CD4-positive, alpha-beta T cell treated with Interleukin-4 for 1 hour (primary cell): ENCODE measurements at regions not wholly inside any gene's neighbourhood (a gene's known extent, or its start where the extent isn't known, plus 50 kb on each side); places are given as distances from the start of the nearest gene placed in this dataset.

ENCODE experiments used
- DNase-seq, 2 donors: peaks; one replicate each; pipeline ENCODE4 v3.0.0-alpha.2; 2020 to 2022

DNA sequence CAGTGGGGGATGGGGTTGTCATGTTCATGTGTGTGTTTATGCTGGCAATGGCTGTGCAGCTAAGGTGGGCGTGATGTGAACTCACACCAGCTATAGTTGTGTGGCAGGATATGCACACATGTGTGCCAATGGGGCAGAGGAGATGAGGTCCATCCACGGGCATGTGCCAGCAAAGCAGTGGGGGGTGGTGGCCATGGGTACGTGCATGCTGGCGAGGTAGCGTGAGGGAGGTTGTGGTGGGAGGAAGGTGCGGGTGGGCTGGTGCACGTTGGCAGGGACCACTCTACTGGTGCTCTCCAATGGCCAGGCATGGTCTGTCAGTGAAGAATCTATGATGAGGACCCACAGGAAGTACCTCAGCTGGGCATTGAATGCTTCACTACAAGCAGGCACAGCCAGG, 567.5 kb upstream of the SORCS1 start:
- no peak for DNase-seq

DNA sequence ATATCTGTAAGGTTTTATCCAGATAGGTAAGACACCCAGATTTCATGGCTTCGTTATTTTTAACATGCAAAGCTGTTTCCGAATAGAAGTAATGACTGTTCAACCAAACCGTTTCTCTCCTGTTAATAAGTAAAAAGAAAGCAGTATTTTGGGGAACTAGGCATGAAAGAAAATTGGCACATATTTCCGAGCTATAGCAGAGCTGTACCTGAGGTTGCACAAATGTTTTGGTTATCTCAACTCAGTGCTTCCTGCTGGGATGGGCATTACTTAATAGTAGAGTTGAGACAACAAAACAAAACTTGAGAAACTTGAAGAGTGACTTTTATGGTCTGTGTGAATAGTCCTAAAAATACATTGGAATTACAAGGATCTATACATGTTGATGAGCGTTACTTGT, 564.3 kb upstream of the SORCS1 start:
- DNase-seq: no peak

GRCh38 chr10:107727767-107728317, 563.3 kb upstream of the SORCS1 start:
- DNase-seq: no peak

- no peak for DNase-seq
Observed at GRCh38 chr10:107718864-107719263, 554.4 kb upstream of the SORCS1 start.

DNA sequence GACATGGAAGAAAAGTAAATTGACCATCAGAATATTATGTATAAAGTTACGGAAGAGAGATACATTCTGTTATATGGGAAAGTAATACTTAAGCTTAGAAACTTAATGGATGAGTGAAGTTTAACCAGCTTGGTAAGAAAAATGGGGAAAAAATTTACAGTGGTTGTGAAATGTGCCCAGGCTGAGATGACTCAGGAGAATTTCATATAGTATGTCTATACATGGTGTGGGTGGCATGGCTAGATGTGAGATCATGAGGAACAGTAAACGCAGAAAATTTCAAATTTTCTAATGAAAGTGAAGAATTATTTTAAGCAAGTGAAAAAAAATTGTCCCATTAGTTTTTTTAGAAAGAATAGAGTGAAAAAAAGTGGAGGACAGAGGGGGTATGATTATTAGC, 552.5 kb upstream of the SORCS1 start:
- no peak for DNase-seq

DNA sequence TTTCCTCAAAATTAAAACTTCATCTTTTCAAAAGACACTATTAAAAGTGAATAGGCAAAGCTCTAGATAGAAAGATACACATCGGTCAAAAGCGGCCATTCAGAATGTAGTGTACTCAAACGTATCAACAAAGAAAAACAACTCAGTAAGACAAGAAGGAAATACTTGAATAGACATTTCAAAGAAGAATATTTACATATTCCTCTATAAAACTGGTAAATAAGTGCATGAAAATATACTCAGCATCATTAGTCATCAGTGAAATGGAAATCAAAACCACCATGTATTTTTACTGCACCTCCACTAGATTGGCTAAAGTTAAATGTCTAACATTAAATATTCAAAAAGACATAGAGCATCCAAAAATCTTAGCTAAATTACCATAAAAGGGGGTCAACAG, 551.1 kb upstream of the SORCS1 start:
- no peak for DNase-seq

DNA sequence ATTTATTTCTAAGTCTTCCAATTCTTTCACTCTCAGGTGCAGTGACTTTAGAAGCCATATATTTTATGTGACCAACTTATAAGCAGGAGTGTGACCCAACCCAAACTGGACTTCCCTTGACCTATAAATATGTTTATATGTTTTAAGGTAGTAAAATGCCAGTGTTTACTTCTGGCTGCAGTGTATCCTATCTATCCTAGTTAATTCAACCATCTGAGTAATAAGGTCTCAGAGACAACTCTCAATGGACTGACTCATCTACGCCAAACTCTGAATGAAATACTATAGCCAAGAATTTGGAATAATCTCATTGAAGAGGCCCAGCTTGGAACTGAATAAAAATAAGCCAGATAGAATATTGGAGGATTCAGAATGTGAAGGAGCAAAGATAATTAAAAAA, 544.5 kb upstream of the SORCS1 start:
- DNase-seq: no peak

- no peak for DNase-seq
Observed at GRCh38 chr10:107706096-107706725, 541.7 kb upstream of the SORCS1 start.

GRCh38 chr10:107701943-107702342, 537.4 kb upstream of the SORCS1 start:
- DNase-seq: no peak

- DNase-seq: no peak
Observed at GRCh38 chr10:107692072-107692471, 527.6 kb upstream of the SORCS1 start.

GRCh38 chr10:107689323-107689722, 524.8 kb upstream of the SORCS1 start:
- no peak for DNase-seq

GRCh38 chr10:107687701-107688100, 523.2 kb upstream of the SORCS1 start:
- no peak for DNase-seq

- DNase-seq: peak in 1 of 2 donors; percentile 45
Observed at GRCh38 chr10:107686095-107686494, 521.6 kb upstream of the SORCS1 start.

GRCh38 chr10:107671960-107672359, 507.5 kb upstream of the SORCS1 start:
- no peak for DNase-seq

GRCh38 chr10:107666214-107666613, 501.7 kb upstream of the SORCS1 start:
- DNase-seq: no peak

- DNase-seq: no peak
Observed at GRCh38 chr10:107665459-107665858, 501.0 kb upstream of the SORCS1 start.

GRCh38 chr10:107657851-107658250, 493.3 kb upstream of the SORCS1 start:
- no peak for DNase-seq

DNA sequence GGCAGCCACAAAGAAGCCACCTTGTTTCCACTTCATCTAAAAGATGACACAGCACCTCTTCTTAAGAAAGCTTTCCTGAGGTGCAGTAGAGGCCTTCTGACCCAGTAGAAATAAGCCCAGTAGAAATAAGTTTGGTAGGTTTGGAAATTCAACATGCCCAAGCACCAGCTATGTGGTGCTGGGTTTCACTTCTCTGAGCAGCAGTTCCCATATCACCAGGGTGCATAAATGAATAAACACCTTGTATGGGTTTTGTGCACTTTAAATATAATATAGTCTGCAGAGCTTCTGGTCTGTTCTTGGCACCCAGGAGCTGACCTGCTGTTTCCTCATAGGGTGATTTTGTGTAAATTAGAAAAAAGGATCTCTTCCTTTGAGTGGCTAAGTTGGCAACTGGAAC, 492.4 kb upstream of the SORCS1 start:
- DNase-seq: no peak

GRCh38 chr10:107653832-107654287, 489.4 kb upstream of the SORCS1 start:
- no peak for DNase-seq

- no peak for DNase-seq
Observed at GRCh38 chr10:107650939-107651338, 486.4 kb upstream of the SORCS1 start.

GRCh38 chr10:107649249-107649648, 484.7 kb upstream of the SORCS1 start:
- DNase-seq: no peak

DNA sequence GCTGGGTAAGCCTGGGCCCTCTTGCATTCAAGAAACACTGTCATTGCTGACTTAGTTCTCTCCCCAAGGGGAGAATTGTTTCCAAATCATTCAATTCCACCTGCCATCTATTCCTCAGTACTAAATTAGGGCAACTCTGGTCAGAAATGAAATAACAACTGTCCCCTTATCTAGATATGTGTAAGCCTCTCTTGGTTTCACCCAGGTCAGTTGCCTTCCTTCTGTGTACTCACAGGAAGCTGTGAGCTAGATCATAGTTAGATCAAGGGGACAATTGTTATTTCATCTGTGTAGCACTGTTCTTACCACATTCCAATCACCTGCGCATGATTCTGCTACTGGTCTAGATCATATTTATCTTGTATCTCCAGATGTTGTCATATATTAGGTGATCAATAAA, 483.0 kb upstream of the SORCS1 start:
- no peak for DNase-seq

DNA sequence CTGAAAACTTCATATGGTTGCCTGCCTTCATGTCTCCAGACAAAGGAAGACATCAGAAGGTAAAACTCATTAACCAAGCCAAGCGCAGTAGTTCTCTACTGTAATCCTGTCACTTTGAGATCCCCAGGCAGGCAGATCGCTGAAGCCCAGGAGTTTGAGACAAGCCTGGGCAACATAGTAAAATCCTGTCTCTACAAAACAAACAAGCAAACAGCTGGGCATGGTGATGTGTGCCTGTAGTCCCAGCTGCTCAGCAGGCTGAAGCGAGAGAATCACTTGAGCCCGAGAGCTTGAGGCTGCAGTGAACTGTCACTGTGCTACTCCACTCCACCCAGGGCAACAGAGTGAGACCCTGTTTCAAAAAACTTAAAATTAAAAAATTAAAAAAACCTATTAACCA, 467.4 kb upstream of the SORCS1 start:
- no peak for DNase-seq

DNA sequence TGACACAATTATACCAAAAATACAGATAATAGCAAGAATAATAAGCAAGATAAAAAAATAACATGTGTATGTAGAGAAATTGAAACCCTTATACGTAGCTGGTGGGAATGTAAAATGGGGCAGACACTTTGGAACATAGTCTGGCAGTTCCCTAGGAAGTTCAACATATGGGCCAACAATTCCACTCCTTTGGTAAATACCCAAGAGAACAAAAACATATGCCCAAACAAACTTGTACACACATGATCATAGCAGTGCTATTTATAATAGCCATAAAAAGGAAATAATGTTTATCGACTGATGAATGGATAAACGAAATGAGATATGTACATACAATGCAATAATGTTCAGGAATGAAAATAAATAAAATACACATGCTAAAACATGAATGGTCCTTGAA, 462.4 kb upstream of the SORCS1 start:
- DNase-seq: no peak

- no peak for DNase-seq
Observed at GRCh38 chr10:107623292-107623691, 458.8 kb upstream of the SORCS1 start.
